Upper lobe of left lung (tissue), 6 donors: ENCODE measurements at regions not wholly inside any gene's neighbourhood (a gene's known extent, or its start where the extent isn't known, plus 50 kb on each side); places are given as distances from the start of the nearest gene placed in this dataset.

Experiments used
- ATAC-seq, 2 donors: fragments of 200-7000 bp; cut with Tn5 transposase; one replicate each; pipeline ENCODE4 v1.9.1; 2022; ENCODE audit warnings: mild to moderate bottlenecking in 2 of 2, moderate library complexity in 2 of 2; ENCODE audit not compliant: low FRiP score in 2 of 2
- DNase-seq, 2 donors: peaks; one replicate each; pipeline ENCODE4 v3.0.0-alpha.2; 2019 to 2020
- H3K27ac ChIP-seq, 4 donors: fragments of 200-600 bp; sonication (generic); one replicate each; pipeline ENCODE4 v1.5.1; 2016 to 2019
- H3K27me3 ChIP-seq, 4 donors: fragments of 200-600 bp; sonication (generic); one replicate each; pipeline ENCODE4 v1.5.1; 2017 to 2019
- H3K36me3 ChIP-seq, 4 donors: fragments of 200-600 bp; sonication (generic); one replicate each; pipeline ENCODE4 v1.5.1; 2016 to 2019
- H3K4me1 ChIP-seq, 4 donors: fragments of 200-600 bp; sonication (generic); one replicate each; pipeline ENCODE4 v1.5.1; 2018 to 2019
- H3K4me3 ChIP-seq, 4 donors: fragments of 200-600 bp; sonication (generic); one replicate each; pipeline ENCODE4 v1.5.1; 2017 to 2019; ENCODE audit warnings: mild to moderate bottlenecking in 2 of 4, moderate library complexity in 1 of 4
- H3K9me3 ChIP-seq, 4 donors: fragments of 200-600 bp; sonication (generic); one replicate each; pipeline ENCODE4 v1.5.1; 2018 to 2019
- EP300 ChIP-seq, 4 donors: sonication (generic); formaldehyde crosslinking; IDR thresholded peaks; one replicate each; pipeline ENCODE4 v1.5.1; 2017; ENCODE audit warnings: antibody characterized with exemption in 4 of 4, control low read depth in 2 of 4
- POLR2A ChIP-seq, 4 donors: fragments of 450-650 bp; IDR thresholded peaks; one replicate each; pipeline ENCODE4 v1.5.1; 2016 to 2017; ENCODE audit warnings: antibody characterized with exemption in 4 of 4, mild to moderate bottlenecking in 2 of 4
- POLR2AphosphoS5 ChIP-seq, 2 donors: sonication (generic); formaldehyde crosslinking; IDR thresholded peaks; one replicate each; pipeline ENCODE4 v1.5.1; 2017; ENCODE audit warnings: antibody characterized with exemption in 2 of 2
- WGBS, 2 donors: methylation state at CpG; one replicate each; pipeline ENCODE4 v1.1.5; 2017 to 2018; 5-methylcytosine and 5-hydroxymethylcytosine counted together
- TF ChIP-seq, protein P1 (sequence below), 6 experiments: fragments of 450-650 bp in 4 of 6; fragments of 200-600 bp in 2 of 6; sonication (generic) in 2 of 6; IDR thresholded peaks; one replicate each; pipeline ENCODE4 v1.5.1; 2016 to 2019; ENCODE audit warnings: antibody characterized with exemption in 6 of 6
- donor health status: DM: no; HTN: no; CAD: no; lungs with moderate emphysema.
- donor health status: DM: no; HTN: yes; CAD: no; lungs with severe emphysema.

DNA sequence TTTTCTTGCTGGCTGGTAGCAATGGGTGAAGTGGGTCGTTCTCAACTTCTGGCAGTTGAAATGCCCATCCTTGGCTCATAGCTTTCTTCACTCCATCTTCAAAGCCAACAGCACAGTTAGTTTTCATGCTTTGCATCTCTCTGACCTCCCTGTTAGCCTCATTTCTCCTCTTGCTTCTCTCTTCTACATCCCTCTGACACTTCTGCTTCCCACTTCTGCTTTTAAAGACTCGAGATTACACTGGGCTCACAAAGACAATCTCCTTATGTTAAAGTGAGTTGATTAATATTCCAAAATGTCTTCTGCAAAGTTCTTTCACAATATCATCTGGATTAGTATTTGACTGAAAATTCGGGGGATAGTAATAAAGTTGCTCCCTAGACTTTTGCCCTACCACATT is 684.8 kb upstream of the CCNG1 start:
- Histone ChIP-seq H3K27ac (no peak overlapping the region), H3K36me3 (no peaks in the 10 kb centered on the region), H3K9me3 (no peaks in the 10 kb centered on the region), H3K4me1 (no peaks in the 10 kb centered on the region), H3K4me3 (no peak overlapping the region), H3K27me3 (no peaks in the 10 kb centered on the region)
- TF ChIP-seq, protein P1, sequence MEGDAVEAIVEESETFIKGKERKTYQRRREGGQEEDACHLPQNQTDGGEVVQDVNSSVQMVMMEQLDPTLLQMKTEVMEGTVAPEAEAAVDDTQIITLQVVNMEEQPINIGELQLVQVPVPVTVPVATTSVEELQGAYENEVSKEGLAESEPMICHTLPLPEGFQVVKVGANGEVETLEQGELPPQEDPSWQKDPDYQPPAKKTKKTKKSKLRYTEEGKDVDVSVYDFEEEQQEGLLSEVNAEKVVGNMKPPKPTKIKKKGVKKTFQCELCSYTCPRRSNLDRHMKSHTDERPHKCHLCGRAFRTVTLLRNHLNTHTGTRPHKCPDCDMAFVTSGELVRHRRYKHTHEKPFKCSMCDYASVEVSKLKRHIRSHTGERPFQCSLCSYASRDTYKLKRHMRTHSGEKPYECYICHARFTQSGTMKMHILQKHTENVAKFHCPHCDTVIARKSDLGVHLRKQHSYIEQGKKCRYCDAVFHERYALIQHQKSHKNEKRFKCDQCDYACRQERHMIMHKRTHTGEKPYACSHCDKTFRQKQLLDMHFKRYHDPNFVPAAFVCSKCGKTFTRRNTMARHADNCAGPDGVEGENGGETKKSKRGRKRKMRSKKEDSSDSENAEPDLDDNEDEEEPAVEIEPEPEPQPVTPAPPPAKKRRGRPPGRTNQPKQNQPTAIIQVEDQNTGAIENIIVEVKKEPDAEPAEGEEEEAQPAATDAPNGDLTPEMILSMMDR (IDR thresholded peaks at IDR 0.05) = no peak
- TF ChIP-seq POLR2A (IDR thresholded peaks at IDR 0.05) (no peak), POLR2AphosphoS5 (IDR thresholded peaks at IDR 0.05) (no peak)
- WGBS, 2 donors = 68 to 72% methylated on average over 3 of the region's 3 CpGs
- ATAC-seq = no peak
- no peak for DNase-seq

DNA sequence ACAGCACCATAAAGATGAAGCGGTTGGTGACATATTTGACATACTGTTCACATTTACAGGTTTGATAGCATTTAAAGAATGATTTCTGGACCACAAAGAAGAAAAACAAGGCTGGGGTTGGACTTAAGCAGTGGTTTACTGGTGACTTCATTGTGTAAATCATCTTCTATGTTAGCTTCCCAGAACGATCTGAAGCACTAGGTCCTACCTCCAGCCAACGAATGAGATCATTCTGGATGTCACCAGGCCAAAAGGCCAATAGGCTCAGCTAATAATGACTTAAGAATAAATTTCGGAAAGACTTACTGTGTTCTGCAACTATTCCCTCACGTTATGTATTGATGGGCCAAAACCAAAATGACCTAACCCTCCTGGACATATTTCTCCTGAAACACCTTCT is 675.3 kb upstream of the CCNG1 start:
- Histone ChIP-seq H3K27ac (no peak overlapping the region), H3K4me3 (no peak overlapping the region), H3K9me3 (no peaks in the 10 kb centered on the region), H3K4me1 (no peaks in the 10 kb centered on the region), H3K36me3 (no peaks in the 10 kb centered on the region), H3K27me3 (no peaks in the 10 kb centered on the region)
- WGBS, 2 donors = 61 to 78% methylated on average over 5 of the region's 5 CpGs
- DNase-seq (no peak), ATAC-seq (peak in 1 of 2 donors; percentile 86)
- TF ChIP-seq POLR2A (IDR thresholded peaks at IDR 0.05) = no peak
- TF ChIP-seq, protein P1 (IDR thresholded peaks at IDR 0.05) = no peak
- TF ChIP-seq EP300 (IDR thresholded peaks at IDR 0.05) = no peak
- no peak for TF ChIP-seq POLR2AphosphoS5 (IDR thresholded peaks at IDR 0.05)

DNA sequence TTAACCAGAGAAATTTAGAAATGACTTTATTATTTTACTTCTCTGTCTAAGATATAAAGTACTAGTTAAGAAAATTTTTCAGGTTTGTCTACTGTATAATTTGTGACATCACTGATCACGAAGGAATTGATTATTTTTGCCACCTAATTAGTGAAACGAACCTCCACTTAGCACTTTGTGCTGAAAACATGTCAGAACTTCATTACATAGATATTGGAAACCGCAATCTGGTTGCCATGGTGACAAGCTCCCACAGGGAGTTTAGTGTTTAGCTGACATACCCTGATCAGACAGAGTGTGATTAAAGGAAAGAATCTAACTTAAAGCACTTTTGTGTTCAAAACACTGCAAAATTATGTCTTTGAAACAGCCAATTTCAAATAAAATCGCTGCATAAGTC is 668.4 kb upstream of the CCNG1 start:
- Histone ChIP-seq H3K9me3 (no peaks in the 10 kb centered on the region), H3K27me3 (no peaks in the 10 kb centered on the region), H3K36me3 (no peaks in the 10 kb centered on the region), H3K4me1 (no peaks in the 10 kb centered on the region), H3K4me3 (no peak overlapping the region), H3K27ac (no peak overlapping the region)
- no peak for DNase-seq
- ATAC-seq = no peak
- 32 to 40% methylated on average over 4 of the region's 4 CpGs for WGBS, 2 donors
- TF ChIP-seq EP300 (IDR thresholded peaks at IDR 0.05) (no peak), POLR2A (IDR thresholded peaks at IDR 0.05) (no peak), POLR2AphosphoS5 (IDR thresholded peaks at IDR 0.05) (no peak)
- TF ChIP-seq, protein P1 (IDR thresholded peaks at IDR 0.05) = no peak

DNA sequence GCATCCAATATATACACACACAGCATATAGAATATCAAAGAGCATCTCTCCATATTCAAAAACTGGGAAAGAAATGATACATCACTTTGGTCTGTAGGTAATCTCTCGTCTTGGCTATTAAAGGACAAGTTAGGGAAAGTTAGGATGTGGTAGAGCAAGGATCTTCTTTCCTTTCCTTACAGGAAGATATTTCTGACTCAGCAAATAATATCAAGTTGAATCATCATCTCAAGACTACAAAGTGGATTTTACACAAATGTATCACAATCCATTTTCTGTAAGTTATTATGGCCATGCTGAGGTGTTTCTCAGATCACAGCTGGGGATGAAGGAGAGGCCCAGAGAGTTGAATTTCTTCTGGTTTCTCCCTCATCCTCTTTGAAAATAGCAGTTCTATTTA is 651.7 kb upstream of the CCNG1 start:
- no peaks in the 10 kb centered on the region for H3K4me1 ChIP-seq
- TF ChIP-seq, protein P1 (IDR thresholded peaks at IDR 0.05) = no peak
- no peak for TF ChIP-seq EP300 (IDR thresholded peaks at IDR 0.05)
- ATAC-seq = no peak
- no peaks in the 10 kb centered on the region for H3K36me3 ChIP-seq
- no peaks in the 10 kb centered on the region for H3K9me3 ChIP-seq
- no peak for DNase-seq
- 28 to 81% methylated on average over 1 of the region's 1 CpG for WGBS, 2 donors
- no peaks in the 10 kb centered on the region for H3K27me3 ChIP-seq
- no peak overlapping the region for H3K27ac ChIP-seq
- H3K4me3 ChIP-seq = no peak overlapping the region

DNA sequence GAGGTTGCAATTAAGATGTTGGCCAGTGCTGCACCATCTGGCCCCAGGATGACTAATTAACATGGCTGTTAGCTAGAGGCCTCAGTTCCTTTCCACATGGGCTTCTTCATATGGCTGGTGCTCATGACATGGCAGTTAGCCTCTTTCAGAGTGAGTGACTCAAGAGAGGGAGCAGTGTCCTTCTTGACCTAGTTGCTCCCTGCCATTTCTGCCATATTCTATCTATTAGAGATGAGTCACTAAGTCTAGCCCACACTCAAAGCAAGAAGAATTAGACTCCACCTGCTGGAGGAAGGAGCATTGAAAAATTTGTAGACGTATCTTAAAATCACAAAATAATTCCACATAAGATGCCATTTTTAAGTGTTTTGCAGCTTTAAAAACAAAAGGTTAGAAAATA is 651.2 kb upstream of the CCNG1 start:
- WGBS, 2 donors = 93 to 94% methylated on average over 1 of the region's 1 CpG
- no peak overlapping the region for H3K4me3 ChIP-seq
- no peaks in the 10 kb centered on the region for H3K4me1 ChIP-seq
- H3K36me3 ChIP-seq = no peaks in the 10 kb centered on the region
- ATAC-seq (no peak), DNase-seq (no peak)
- no peak overlapping the region for H3K27ac ChIP-seq
- TF ChIP-seq POLR2A (IDR thresholded peaks at IDR 0.05) (no peak), EP300 (IDR thresholded peaks at IDR 0.05) (no peak), POLR2AphosphoS5 (IDR thresholded peaks at IDR 0.05) (no peak)
- TF ChIP-seq, protein P1 (IDR thresholded peaks at IDR 0.05) = no peak
- H3K9me3 ChIP-seq = no peaks in the 10 kb centered on the region
- H3K27me3 ChIP-seq = no peaks in the 10 kb centered on the region
